Panc1 (cell line): ENCODE measurements at regions not wholly inside any gene's neighbourhood (a gene's known extent, or its start where the extent isn't known, plus 50 kb on each side); places are given as distances from the start of the nearest gene placed in this dataset.

Experiments used
- ATAC-seq: fragments of 200-7000 bp; cut with Tn5 transposase; 2 replicates; pipeline ENCODE4 v1.9.1; 2020; ENCODE audit warnings: mild to moderate bottlenecking, moderate library complexity
- BruUV-seq: library from RNA; stranded (reverse); fragments of 400-500 nt; replicated peaks from 2 replicates; lab custom pipeline; 2021; lab: Mats Ljungman, UMichigan
- CTCF ChIA-PET: fragments of 300-600 bp; sonication (Branson Sonifier 250); formaldehyde crosslinking; loops from one replicate; lab custom pipeline; 2022; ENCODE audit warnings: antibody characterized with exemption; lab: Charles Lee
- POLR2A ChIA-PET: fragments of 300-600 bp; sonication (Branson Sonifier 250); formaldehyde crosslinking; loops from one replicate; lab custom pipeline; 2022; ENCODE audit warnings: antibody characterized with exemption; lab: Charles Lee
- DNase-seq: peaks from one replicate; pipeline ENCODE4 v3.0.0-alpha.2; 2010; ENCODE audit warnings: low read depth, low spot score
- H3K27ac ChIP-seq: 2 replicates; pipeline ENCODE4 v1.5.1; 2011; ENCODE audit warnings: mild to moderate bottlenecking, low read length, inconsistent platforms
- H3K27me3 ChIP-seq: fragments of 200-500 bp; sonication (Bioruptor generic); 2 replicates; pipeline ENCODE4 v1.6.0; 2014; ENCODE audit warnings: low read length, inconsistent platforms; ENCODE audit not compliant: control insufficient read depth, insufficient read depth
- H3K36me3 ChIP-seq: fragments of 200-500 bp; sonication (Bioruptor generic); 2 replicates; pipeline ENCODE4 v1.5.1; 2014; ENCODE audit warnings: inconsistent platforms, mild to moderate bottlenecking, low read length, moderate library complexity; ENCODE audit not compliant: control insufficient read depth, insufficient read depth
- H3K4me1 ChIP-seq: 2 replicates; pipeline ENCODE4 v1.5.1; 2011; ENCODE audit warnings: inconsistent platforms, mild to moderate bottlenecking, low read length, moderate library complexity; ENCODE audit not compliant: control insufficient read depth, insufficient read depth
- H3K4me3 ChIP-seq, 2 experiments: 2 replicates each; pipeline ENCODE4 v1.5.1; 2011 to 2012; ENCODE audit warnings: low read depth in 2 of 2, low read length in 2 of 2, mild to moderate bottlenecking in 2 of 2, inconsistent platforms in 1 of 2, moderate library complexity in 1 of 2
- H3K9me3 ChIP-seq: fragments of 200-500 bp; sonication (Bioruptor generic); 2 replicates; pipeline ENCODE4 v1.5.1; 2014; ENCODE audit warnings: low read depth, mild to moderate bottlenecking, inconsistent platforms, low read length, moderate library complexity; ENCODE audit not compliant: control insufficient read depth, insufficient read depth
- POLR2AphosphoS5 ChIP-seq: IDR thresholded peaks from 2 replicates; pipeline ENCODE4 v1.6.1; 2012; ENCODE audit warnings: mild to moderate bottlenecking, low read depth, low read length, moderate library complexity
- REST ChIP-seq, 2 experiments: IDR thresholded peaks; 2 replicates each; pipeline ENCODE4 v1.6.1; 2011 to 2012; ENCODE audit warnings: low read depth in 2 of 2, control low read depth in 1 of 2, low read length in 1 of 2, mild to moderate bottlenecking in 1 of 2, moderate library complexity in 1 of 2; ENCODE audit not compliant: insufficient read depth in 1 of 2
- SIN3A ChIP-seq: IDR thresholded peaks from 2 replicates; pipeline ENCODE4 v1.6.1; 2012; ENCODE audit warnings: low read depth, mild to moderate bottlenecking, low read length, moderate library complexity, borderline replicate concordance; ENCODE audit not compliant: insufficient read depth
- TCF7L2 ChIP-seq: IDR thresholded peaks from 2 replicates; pipeline ENCODE4 v1.6.1; 2011; ENCODE audit warnings: mild to moderate bottlenecking, low read depth, low read length, inconsistent platforms
- in situ Hi-C: cut with HindIII; loops from 2 replicates; pipeline ENCODE4 v1.10.0; 2016; ENCODE audit warnings: low sequenced_read_pairs, low pct_unique_long_range_greater_than_20kb
- intact Hi-C: fragments of 100-400 bp; cut with micrococcal nuclease; formaldehyde crosslinking; loops from one replicate; pipeline ENCODE4 v1.10.0; 2022; ENCODE audit not compliant: unreplicated experiment
- TF ChIP-seq, protein P1 (sequence below): fragments of 450-650 bp; IDR thresholded peaks from 2 replicates; pipeline ENCODE4 v1.5.1; 2017; ENCODE audit warnings: mild to moderate bottlenecking

- Histone ChIP-seq H3K27ac (no peak overlapping the region), H3K9me3 (no peaks in the 10 kb centered on the region), H3K4me3 (no peak overlapping the region), H3K4me1 (no peaks in the 10 kb centered on the region), H3K27me3 (no peaks in the 10 kb centered on the region), H3K36me3 (no peaks in the 10 kb centered on the region)
- TF ChIP-seq SIN3A: no peak
- POLR2A ChIA-PET: no interaction called here
- CTCF ChIA-PET: no interaction called here
- in situ Hi-C loops: no loop called here
- ATAC-seq: no peak
- BruUV-seq: no TSS peak
- intact Hi-C loops: no loop called here
- DNase-seq: no peak
Measured at GRCh38 chr13:89034015-89034414, 1362.8 kb downstream of the SLITRK5 start.

GRCh38 chr13:89052699-89053098 lies 1381.5 kb downstream of the SLITRK5 start:
- no peak overlapping the region for H3K4me3 ChIP-seq
- no peaks in the 10 kb centered on the region for H3K36me3 ChIP-seq
- CTCF ChIA-PET: interaction anchor here (0.6 kb wide), 1 partner anchor 9 kb away, joined by 5 read pairs; no protein-coding TSS in a partner anchor
- intact Hi-C loops (no loop called here), in situ Hi-C loops (no loop called here)
- POLR2A ChIA-PET: interaction anchor here (0.5 kb wide), 1 partner anchor 707 kb away, joined by 4 read pairs; no protein-coding TSS in a partner anchor
- no peak for ATAC-seq
- no TSS peak for BruUV-seq
- no peak overlapping the region for H3K27ac ChIP-seq
- H3K27me3 ChIP-seq: no peaks in the 10 kb centered on the region
- no peaks in the 10 kb centered on the region for H3K9me3 ChIP-seq
- DNase-seq: no peak
- no peak for TF ChIP-seq SIN3A
- TF ChIP-seq REST (IDR thresholded peaks at IDR 0.05; ENCODE audit: insufficient read depth in 1 of 2, low read depth in 2 of 2, low read length in 1 of 2): no peak
- no peak for TF ChIP-seq TCF7L2
- TF ChIP-seq POLR2AphosphoS5: no peak
- TF ChIP-seq, protein P1, sequence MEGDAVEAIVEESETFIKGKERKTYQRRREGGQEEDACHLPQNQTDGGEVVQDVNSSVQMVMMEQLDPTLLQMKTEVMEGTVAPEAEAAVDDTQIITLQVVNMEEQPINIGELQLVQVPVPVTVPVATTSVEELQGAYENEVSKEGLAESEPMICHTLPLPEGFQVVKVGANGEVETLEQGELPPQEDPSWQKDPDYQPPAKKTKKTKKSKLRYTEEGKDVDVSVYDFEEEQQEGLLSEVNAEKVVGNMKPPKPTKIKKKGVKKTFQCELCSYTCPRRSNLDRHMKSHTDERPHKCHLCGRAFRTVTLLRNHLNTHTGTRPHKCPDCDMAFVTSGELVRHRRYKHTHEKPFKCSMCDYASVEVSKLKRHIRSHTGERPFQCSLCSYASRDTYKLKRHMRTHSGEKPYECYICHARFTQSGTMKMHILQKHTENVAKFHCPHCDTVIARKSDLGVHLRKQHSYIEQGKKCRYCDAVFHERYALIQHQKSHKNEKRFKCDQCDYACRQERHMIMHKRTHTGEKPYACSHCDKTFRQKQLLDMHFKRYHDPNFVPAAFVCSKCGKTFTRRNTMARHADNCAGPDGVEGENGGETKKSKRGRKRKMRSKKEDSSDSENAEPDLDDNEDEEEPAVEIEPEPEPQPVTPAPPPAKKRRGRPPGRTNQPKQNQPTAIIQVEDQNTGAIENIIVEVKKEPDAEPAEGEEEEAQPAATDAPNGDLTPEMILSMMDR: no peak
- no peaks in the 10 kb centered on the region for H3K4me1 ChIP-seq

DNA sequence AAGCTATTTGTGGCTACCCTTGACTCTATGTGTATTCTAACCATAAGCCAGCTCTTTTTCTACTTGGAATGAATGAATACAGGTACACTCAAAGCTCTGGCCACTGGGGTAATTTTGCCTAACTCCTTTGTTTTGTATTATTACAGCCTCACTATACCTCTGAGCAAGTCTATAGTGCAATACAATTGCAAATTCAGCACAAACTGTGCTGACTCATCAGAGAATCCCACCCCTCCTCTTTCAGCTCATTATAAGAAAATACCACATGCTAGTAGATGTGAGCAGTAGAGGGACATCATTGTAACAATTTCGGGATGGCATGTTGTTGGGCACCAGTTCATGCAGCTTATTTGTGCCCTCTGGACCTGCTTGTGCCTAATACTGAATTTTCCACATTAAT lies 1382.2 kb downstream of the SLITRK5 start:
- no peak for ATAC-seq
- BruUV-seq: no TSS peak
- DNase-seq: no peak
- Histone ChIP-seq H3K36me3 (no peaks in the 10 kb centered on the region), H3K27ac (no peak overlapping the region), H3K4me3 (no peak overlapping the region), H3K27me3 (no peaks in the 10 kb centered on the region), H3K9me3 (no peaks in the 10 kb centered on the region), H3K4me1 (no peaks in the 10 kb centered on the region)
- no peak for TF ChIP-seq REST (IDR thresholded peaks at IDR 0.05; ENCODE audit: insufficient read depth in 1 of 2, low read depth in 2 of 2, low read length in 1 of 2)
- no peak for TF ChIP-seq SIN3A
- TF ChIP-seq TCF7L2: no peak
- TF ChIP-seq POLR2AphosphoS5: no peak
- TF ChIP-seq, protein P1: no peak
- CTCF ChIA-PET: no interaction called here
- in situ Hi-C loops: no loop called here
- intact Hi-C loops: no loop called here
- POLR2A ChIA-PET: no interaction called here
